ENCODE measurements at regions not wholly inside any gene's neighbourhood (a gene's known extent, or its start where the extent isn't known, plus 50 kb on each side); places are given as distances from the start of the nearest gene placed in this dataset.
A peak's percentile ranks its signal among the peaks of the same experiment; 100 is the strongest.

GRCh38 chr7:1296356-1296981 lies 63.8 kb downstream of the UNCX start:
- TF ChIP-seq CTCF (IDR thresholded peaks at IDR 0.05; ENCODE audit: control insufficient read depth, extremely low read depth, insufficient read depth): no peak
- DNase-seq (ENCODE audit: low read depth): peak; percentile 7
- no peak overlapping the region for H3K4me3 ChIP-seq (ENCODE audit: low read depth, low read length)

- DNase-seq (ENCODE audit: low read depth): peak; percentile 30
- TF ChIP-seq CTCF (IDR thresholded peaks at IDR 0.05; ENCODE audit: control insufficient read depth, extremely low read depth, insufficient read depth): no peak
- no peak overlapping the region; the same call in 1 of the 2 replicates for H3K4me3 ChIP-seq (ENCODE audit: low read depth, low read length)
Observed at GRCh38 chr7:1297017-1297960, 64.6 kb downstream of the UNCX start.

GRCh38 chr7:1298051-1298930 lies 65.6 kb downstream of the UNCX start:
- TF ChIP-seq CTCF (IDR thresholded peaks at IDR 0.05; ENCODE audit: control insufficient read depth, extremely low read depth, insufficient read depth): no peak
- DNase-seq (ENCODE audit: low read depth): no peak
- H3K4me3 ChIP-seq (ENCODE audit: low read depth, low read length): no peak overlapping the region

GRCh38 chr7:1298931-1299885 lies 66.5 kb downstream of the UNCX start:
- H3K4me3 ChIP-seq (ENCODE audit: low read depth, low read length): no peak overlapping the region
- no peak for DNase-seq (ENCODE audit: low read depth)
- TF ChIP-seq CTCF (IDR thresholded peaks at IDR 0.05; ENCODE audit: control insufficient read depth, extremely low read depth, insufficient read depth): no peak

- TF ChIP-seq CTCF (IDR thresholded peaks at IDR 0.05; ENCODE audit: control insufficient read depth, extremely low read depth, insufficient read depth): no peak
Observed at GRCh38 chr7:1300206-1300605, 67.5 kb downstream of the UNCX start.

GRCh38 chr7:1300636-1301035 lies 68.0 kb downstream of the UNCX start:
- no peak for TF ChIP-seq CTCF (IDR thresholded peaks at IDR 0.05; ENCODE audit: control insufficient read depth, extremely low read depth, insufficient read depth)
- DNase-seq (ENCODE audit: low read depth): no peak
- H3K4me3 ChIP-seq (ENCODE audit: low read depth, low read length): no peak overlapping the region

More at GRCh38 chr7:1300206-1300605, 67.5 kb downstream of the UNCX start:
- no peak for DNase-seq (ENCODE audit: low read depth)
- H3K4me3 ChIP-seq (ENCODE audit: low read depth, low read length): no peak overlapping the region

Data from LNCaP clone FGC (cell line).